ENCODE measurements at regions not wholly inside any gene's neighbourhood (a gene's known extent, or its start where the extent isn't known, plus 50 kb on each side); places are given as distances from the start of the nearest gene placed in this dataset.

DNA sequence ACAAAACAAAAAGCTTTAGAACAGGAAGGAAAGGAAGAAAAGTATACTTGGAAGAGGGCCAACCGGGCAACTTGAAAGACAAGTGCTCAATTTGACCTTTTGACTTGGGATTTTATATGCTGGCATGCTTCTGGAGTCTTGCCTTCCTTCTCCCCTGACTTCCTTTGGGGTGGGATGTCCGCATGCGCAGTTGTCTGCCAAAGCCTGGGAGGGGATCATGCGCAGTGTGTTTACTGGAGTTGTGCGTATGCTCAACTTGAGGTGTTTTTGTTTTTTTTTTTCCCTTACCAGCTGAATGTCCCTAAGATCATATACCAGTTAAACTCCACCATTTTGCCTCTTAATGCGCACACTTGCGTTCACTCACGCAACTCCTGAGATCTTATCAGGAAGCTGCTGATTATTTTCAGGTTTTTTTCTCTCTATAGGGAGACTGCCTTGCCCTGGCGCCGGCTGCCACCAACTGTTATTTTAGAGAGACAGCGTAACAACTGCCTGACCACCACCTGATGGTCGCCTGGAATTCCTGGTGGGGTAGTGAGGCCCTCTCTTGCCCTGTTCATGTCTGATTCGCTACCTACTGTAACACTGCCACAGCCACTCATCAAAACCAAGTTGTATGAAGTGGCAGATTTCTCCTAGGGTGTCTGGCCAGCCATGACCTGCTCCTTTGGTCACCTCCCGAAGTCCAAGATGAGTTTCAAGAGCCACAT, 138.7 kb upstream of the ZNF644 start:
- TF ChIP-seq EZH2 (IDR thresholded peaks at IDR 0.05; ENCODE audit: borderline replicate concordance, low read depth, low read length, severe bottlenecking), result no peak
- TF ChIP-seq, protein P1, sequence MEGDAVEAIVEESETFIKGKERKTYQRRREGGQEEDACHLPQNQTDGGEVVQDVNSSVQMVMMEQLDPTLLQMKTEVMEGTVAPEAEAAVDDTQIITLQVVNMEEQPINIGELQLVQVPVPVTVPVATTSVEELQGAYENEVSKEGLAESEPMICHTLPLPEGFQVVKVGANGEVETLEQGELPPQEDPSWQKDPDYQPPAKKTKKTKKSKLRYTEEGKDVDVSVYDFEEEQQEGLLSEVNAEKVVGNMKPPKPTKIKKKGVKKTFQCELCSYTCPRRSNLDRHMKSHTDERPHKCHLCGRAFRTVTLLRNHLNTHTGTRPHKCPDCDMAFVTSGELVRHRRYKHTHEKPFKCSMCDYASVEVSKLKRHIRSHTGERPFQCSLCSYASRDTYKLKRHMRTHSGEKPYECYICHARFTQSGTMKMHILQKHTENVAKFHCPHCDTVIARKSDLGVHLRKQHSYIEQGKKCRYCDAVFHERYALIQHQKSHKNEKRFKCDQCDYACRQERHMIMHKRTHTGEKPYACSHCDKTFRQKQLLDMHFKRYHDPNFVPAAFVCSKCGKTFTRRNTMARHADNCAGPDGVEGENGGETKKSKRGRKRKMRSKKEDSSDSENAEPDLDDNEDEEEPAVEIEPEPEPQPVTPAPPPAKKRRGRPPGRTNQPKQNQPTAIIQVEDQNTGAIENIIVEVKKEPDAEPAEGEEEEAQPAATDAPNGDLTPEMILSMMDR (IDR thresholded peaks at IDR 0.05; ENCODE audit: borderline replicate concordance, extremely low read depth, low read length, poor library complexity, severe bottlenecking), result no peak

Data from DND-41 (cell line).